ENCODE measurements at regions not wholly inside any gene's neighbourhood (a gene's known extent, or its start where the extent isn't known, plus 50 kb on each side); places are given as distances from the start of the nearest gene placed in this dataset.

DNA sequence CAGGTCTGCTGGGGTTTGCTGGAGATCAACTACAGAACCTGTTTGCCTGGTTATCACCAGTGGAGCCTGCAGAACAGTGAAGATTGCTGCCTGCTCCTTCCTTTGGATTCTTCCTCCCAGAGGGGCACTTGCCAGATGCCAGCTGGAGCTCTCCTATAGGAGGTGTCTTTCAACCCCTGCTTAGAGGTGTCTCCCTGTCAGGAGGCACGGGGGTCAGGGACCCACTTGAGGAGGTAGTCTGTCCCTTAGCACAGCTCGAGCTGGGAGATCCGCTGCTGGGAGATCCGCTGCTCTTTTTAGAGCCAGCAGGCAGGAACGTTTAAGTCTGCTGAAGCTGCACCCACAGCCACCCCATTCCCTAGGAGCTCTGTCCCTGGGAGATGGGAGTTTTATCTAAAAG is 1806.3 kb upstream of the ADGRL3 start:
- TF ChIP-seq, protein P1, sequence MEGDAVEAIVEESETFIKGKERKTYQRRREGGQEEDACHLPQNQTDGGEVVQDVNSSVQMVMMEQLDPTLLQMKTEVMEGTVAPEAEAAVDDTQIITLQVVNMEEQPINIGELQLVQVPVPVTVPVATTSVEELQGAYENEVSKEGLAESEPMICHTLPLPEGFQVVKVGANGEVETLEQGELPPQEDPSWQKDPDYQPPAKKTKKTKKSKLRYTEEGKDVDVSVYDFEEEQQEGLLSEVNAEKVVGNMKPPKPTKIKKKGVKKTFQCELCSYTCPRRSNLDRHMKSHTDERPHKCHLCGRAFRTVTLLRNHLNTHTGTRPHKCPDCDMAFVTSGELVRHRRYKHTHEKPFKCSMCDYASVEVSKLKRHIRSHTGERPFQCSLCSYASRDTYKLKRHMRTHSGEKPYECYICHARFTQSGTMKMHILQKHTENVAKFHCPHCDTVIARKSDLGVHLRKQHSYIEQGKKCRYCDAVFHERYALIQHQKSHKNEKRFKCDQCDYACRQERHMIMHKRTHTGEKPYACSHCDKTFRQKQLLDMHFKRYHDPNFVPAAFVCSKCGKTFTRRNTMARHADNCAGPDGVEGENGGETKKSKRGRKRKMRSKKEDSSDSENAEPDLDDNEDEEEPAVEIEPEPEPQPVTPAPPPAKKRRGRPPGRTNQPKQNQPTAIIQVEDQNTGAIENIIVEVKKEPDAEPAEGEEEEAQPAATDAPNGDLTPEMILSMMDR (IDR thresholded peaks at IDR 0.05; ENCODE audit: extremely low read depth in 1 of 2, insufficient read depth in 1 of 2, low read depth in 1 of 2, low read length in 2 of 2) = no peak
- no peak for TF ChIP-seq POLR2AphosphoS5 (IDR thresholded peaks at IDR 0.05; ENCODE audit: insufficient read depth, low read depth, low read length)
- TF ChIP-seq EZH2 (IDR thresholded peaks at IDR 0.05; ENCODE audit: borderline replicate concordance, low read depth, low read length, severe bottlenecking) = no peak
- TF ChIP-seq POLR2A (IDR thresholded peaks at IDR 0.05; ENCODE audit: low read depth, low read length) = no peak
- TF ChIP-seq, protein P2, sequence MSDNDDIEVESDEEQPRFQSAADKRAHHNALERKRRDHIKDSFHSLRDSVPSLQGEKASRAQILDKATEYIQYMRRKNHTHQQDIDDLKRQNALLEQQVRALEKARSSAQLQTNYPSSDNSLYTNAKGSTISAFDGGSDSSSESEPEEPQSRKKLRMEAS (IDR thresholded peaks at IDR 0.05; ENCODE audit: insufficient read depth, insufficient read length) = no peak
- TF ChIP-seq MYC (IDR thresholded peaks at IDR 0.05; ENCODE audit: low read depth, low read length) = no peak
- no peak for TF ChIP-seq GATA2 (IDR thresholded peaks at IDR 0.05; ENCODE audit: insufficient read depth, insufficient read length, low read depth, low read length)
- TF ChIP-seq JUN (IDR thresholded peaks at IDR 0.05; ENCODE audit: borderline replicate concordance, insufficient read depth, insufficient read length, low read depth) = no peak
- TF ChIP-seq FOS (IDR thresholded peaks at IDR 0.05; ENCODE audit: borderline replicate concordance, insufficient read depth, low read length) = no peak
